ENCODE measurements at regions not wholly inside any gene's neighbourhood (a gene's known extent, or its start where the extent isn't known, plus 50 kb on each side); places are given as distances from the start of the nearest gene placed in this dataset.
"Not testable (repeated sequence)": the region's sequence is repeated elsewhere in the genome, so short reads cannot be mapped to it uniquely, and the experiment has no call there.

DNA sequence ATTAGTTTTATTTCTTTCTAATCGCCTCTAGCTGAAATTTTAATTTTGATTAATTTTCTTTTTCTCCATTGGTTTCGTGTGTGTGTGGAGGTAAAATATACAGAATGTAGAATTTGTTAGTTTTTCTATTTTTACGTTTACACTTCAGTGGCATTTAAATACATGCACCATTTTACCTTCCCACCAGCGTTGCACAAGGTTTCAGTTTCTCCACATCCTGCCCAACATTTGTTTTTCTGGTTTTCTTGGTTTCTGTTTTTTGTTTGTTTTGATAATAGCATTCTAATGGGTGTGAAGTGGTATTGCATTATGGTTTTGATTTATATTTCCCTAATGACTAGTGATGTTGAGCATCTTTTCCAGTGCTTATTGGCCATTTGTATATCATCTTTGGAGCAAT is 871.4 kb upstream of the DEFB115 start:
- intact Hi-C loops (cut with micrococcal nuclease), result not testable (repeated sequence)

DNA sequence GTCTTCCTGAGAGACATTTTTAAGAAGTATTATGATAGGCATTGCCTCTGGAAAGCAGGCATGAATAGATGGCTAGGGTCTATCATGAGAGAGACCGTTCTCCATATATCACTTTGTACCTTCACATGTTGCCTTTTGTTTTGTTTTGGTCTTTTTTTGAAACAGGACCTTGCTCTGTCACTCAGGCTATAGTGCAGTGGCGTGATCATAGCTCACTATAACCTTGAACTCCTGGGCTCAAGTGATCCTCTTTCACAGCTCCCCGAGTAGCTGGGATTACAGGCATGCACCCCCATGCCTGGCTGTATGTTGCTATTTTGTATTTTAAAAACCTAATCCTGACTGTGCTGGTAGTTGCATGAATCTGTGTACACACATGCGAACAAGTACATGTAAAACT is 869.6 kb upstream of the DEFB115 start:
- intact Hi-C loops (cut with micrococcal nuclease), result not testable (repeated sequence)

DNA sequence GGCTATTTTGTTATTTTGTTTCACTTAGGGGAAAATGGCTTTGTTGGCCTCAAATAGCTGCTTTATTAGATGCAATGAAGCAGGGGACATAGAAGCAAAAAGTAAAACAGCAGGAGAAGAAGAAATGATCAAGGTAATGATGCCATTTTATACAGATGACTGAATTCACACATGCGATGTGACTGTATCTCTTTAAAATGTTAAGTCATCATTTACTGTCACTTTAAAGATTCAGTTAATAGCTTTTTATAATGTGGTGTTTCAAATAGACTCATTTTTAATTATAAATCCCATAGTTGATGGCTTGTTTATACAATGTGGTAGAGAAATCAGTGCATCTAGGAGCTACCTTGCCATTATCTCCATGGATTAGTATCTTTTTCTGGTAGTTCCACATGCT is 863.9 kb upstream of the DEFB115 start:
- intact Hi-C loops (cut with micrococcal nuclease), result not testable (repeated sequence)

DNA sequence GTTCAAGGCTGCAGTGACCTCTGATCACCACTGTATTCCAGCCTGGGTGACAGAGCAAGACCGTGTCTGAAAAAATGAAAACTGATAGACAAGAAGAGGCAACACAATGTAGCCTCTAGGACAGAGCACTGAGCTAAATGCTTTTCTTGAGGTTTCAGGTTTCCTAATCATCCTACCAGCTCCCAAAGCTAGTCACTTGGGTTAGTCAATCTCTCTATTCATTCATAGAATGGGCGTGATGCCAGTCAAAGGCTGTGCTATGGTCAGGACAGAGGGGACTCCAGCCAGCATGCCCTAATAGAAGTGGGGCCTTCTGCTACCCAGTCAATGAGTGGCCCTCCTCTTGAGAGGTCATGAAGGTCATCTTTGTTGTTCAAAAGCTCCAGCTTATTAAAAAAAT is 860.4 kb upstream of the DEFB115 start:
- intact Hi-C loops (cut with micrococcal nuclease), result not testable (repeated sequence)

DNA sequence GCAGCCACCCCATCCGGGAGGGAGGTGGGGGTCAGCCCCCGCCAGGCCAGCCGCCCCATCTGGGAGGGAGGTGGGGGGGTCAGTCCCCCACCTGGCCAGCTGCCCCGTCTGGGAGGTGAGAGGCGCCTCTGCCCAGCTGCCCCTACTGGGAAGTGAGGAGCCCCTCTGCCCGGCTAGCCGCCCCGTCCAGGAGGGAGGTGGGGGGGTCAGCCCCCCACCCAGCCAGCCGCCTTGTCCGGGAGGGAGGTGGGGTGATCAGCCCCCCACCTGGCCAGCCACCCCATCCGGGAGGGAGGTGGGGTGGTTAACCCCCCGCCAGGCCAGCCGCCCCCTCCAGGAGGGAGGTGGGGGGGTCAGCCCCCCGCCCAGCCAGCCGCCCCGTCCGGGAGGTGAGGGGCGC is 852.4 kb upstream of the DEFB115 start:
- intact Hi-C loops (cut with micrococcal nuclease), result not testable (repeated sequence)

DNA sequence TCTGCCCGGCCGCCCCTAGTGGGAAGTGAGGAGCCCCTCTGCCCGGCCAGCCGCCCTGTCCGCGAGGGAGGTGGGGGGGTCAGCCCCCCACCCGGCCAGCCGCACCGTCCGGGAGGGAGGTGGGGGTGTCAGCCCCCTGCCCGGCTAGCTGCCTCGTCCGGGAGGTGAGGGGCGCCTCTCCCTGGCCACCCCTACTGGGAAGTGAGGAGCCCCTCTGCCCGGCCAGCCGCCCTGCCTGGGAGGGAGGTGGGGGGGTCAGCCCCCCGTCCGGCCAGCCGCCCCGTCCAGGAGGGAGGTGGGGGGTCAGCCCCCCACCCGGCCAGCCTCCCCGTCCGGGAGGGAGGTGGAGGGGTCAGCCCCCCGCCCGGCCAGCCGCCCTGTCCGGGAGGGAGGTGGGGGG is 851.9 kb upstream of the DEFB115 start:
- intact Hi-C loops (cut with micrococcal nuclease), result not testable (repeated sequence)

DNA sequence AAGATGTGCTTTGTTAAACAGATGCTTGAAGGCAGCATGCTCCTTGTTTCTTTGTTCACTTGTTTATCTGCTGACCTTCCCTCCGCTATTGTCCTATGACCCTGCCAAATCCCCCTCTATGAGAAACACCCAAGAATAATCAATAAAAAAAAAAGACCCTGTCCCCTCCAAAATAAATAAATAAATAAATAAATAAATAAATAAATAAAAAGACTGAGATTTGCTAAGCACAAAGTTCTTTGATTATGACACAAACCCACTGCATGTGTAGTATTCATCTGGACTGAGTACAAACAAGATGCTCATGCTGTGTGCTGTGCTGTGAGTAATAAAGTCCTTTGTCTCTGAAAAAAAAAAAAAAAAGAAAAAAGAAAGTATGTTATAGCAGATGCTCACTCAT is 851.1 kb upstream of the DEFB115 start:
- intact Hi-C loops (cut with micrococcal nuclease), result not testable (repeated sequence)

DNA sequence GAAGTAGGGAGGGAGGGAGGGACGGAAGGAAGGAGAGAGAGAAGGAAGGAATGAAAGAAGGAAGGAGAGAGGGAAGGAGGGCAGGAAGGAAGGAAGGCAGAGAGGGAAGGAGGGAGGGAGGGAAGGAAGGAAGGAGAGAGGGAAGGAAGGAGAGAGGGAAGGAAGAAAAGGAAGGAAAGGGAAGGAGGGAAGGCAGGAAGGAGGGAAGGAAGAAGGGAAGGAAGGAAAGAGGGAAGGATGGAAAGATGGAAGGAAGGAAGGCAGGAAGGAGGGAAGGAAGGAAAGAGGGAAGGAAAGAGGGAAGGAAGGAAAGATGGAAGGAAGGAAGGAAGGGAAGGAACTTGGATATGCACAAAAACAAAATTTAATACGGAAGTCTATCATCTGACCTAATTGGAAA is 844.5 kb upstream of the DEFB115 start:
- intact Hi-C loops (cut with micrococcal nuclease), result no loop called here

DNA sequence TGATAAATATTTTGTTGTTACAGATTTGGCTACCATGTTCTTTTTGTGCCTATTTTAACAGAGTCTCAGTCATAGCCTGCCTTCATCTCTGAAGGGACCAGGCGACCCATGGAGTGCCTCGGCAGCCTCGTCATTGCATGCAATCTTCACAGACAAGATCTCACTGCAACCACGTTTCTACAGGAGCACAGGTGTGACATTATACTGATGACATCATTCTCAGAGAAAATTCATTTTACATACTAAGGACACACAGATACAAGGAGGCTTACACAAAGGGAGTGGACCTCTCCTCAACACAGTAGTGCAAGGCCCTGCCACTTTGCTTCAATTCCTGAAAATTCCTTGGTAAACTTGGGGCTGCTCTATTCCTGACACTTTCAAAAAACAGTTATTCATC is 840.1 kb upstream of the DEFB115 start:
- intact Hi-C loops (cut with micrococcal nuclease), result not testable (repeated sequence)

DNA sequence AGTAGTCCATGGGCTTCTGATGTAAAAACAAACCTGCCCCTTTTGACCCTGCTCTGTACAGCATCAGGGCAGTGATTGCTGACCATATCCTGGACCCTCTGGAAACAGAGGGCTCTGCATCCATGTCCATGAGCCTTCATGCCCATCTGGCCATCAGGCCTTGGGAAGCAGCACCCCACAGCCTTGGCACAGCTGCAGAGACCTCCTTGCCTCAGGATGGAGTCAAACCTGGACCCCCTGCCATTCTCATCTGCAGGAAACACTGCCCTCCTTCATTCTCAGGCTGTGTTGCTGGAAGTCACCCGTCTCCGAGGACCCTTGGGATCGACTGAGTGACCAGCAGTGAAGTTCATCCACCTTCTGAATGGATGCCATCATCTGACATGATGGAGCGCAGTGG is 839.1 kb upstream of the DEFB115 start:
- intact Hi-C loops (cut with micrococcal nuclease), result not testable (repeated sequence)

DNA sequence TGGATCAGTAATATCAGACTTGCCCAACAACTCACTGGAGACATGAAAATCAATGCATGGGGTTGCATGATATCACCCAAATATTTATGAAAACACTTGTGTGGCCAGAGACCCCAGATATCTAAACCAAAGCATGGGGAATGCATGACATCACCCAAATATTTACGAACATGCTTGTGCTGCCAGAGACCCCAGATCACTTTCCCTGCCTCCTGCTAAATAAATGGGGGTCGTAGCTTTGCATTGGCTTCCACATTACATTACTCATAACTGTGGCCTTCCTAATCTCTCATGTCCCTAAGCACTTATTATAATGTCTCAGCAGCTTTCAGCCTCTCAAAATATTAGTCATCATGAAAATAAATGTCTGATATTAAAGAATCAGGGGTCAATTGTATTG is 838.0 kb upstream of the DEFB115 start:
- intact Hi-C loops (cut with micrococcal nuclease), result no loop called here

DNA sequence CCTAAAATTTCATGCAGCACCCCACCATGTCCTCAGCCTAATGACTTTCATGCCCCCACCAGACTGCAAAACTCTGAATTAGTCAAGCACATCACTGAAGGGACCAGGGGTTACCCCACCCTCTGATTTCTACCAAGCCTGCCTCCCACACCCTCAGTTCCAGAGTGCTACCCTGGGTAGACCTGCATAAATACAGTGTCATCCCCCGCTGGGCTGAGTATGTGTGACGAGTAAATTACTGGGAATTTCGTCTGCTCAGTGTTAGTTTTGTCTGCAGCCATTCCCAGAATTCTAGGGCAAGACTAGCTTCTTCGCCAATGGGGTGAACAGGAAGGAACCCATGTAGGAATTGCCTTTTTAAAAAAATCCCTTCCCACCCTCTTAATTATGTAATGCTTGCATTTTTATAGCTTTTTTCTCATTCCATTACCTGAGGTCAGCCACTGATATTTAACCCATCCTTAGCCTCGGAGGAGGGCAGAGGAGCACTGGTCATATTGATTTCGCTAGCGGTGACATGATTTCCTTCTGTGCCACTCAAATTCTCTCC is 837.5 kb upstream of the DEFB115 start:
- intact Hi-C loops (cut with micrococcal nuclease), result not testable (repeated sequence)

Data from T-helper 1 cell treated with Interleukin-12 subunit alpha and Interleukin-12 subunit beta and Interleukin-4 antibody, amounts not matched to agents 30 ng/mL and 1 ng/mL, for 36 hours (primary cell).